HEK293T (cell line): ENCODE measurements at regions not wholly inside any gene's neighbourhood (a gene's known extent, or its start where the extent isn't known, plus 50 kb on each side); places are given as distances from the start of the nearest gene placed in this dataset.
"Not testable (repeated sequence)": the region's sequence is repeated elsewhere in the genome, so short reads cannot be mapped to it uniquely, and the experiment has no call there.

Experiments
- CTCF ChIA-PET: fragments of 350-600 bp; formaldehyde crosslinking; extraction: SDS; loops from one replicate; lab custom pipeline; 2021; ENCODE audit warnings: antibody characterized with exemption, inconsistent platforms; lab: Yijun Ruan, JAX
- POLR2A ChIA-PET: fragments of 350-600 bp; formaldehyde crosslinking; extraction: SDS; loops from one replicate; lab custom pipeline; 2020; ENCODE audit warnings: antibody characterized with exemption, inconsistent platforms; lab: Yijun Ruan, JAX
- DNase-seq: peaks from one replicate; pipeline ENCODE4 v3.0.0; 2012; ENCODE audit warnings: mixed read lengths; ENCODE audit errors: extremely low spot score
- ARNT ChIP-seq: fragments of 450-650 bp; IDR thresholded peaks from 2 replicates; pipeline ENCODE4 v1.6.1; 2017; ENCODE audit warnings: mild to moderate bottlenecking
- BHLHE40 ChIP-seq: fragments of 450-650 bp; IDR thresholded peaks from 2 replicates; pipeline ENCODE4 v1.6.1; 2016; ENCODE audit warnings: mild to moderate bottlenecking, moderate library complexity, borderline replicate concordance
- CTBP1 ChIP-seq: fragments of 450-650 bp; IDR thresholded peaks from 2 replicates; pipeline ENCODE4 v1.6.1; 2016; ENCODE audit warnings: borderline replicate concordance
- ELF4 ChIP-seq: fragments of 450-650 bp; IDR thresholded peaks from 2 replicates; pipeline ENCODE4 v1.6.1; 2017; ENCODE audit warnings: antibody characterized with exemption
- FOXA1 ChIP-seq: fragments of 450-650 bp; IDR thresholded peaks from 2 replicates; pipeline ENCODE4 v1.6.1; 2016; ENCODE audit warnings: mild to moderate bottlenecking
- FOXK2 ChIP-seq: fragments of 450-650 bp; IDR thresholded peaks from 2 replicates; pipeline ENCODE4 v1.6.1; 2016; ENCODE audit warnings: mild to moderate bottlenecking
- FOXM1 ChIP-seq: fragments of 450-650 bp; IDR thresholded peaks from 2 replicates; pipeline ENCODE4 v1.6.1; 2017; ENCODE audit warnings: mild to moderate bottlenecking, borderline replicate concordance
- HDGF ChIP-seq: fragments of 450-650 bp; IDR thresholded peaks from 2 replicates; pipeline ENCODE4 v1.6.1; 2017; ENCODE audit warnings: antibody characterized with exemption, borderline replicate concordance
- L3MBTL2 ChIP-seq: fragments of 450-650 bp; conservative IDR thresholded peaks from 2 replicates; pipeline ENCODE4 v1.6.1; 2016; ENCODE audit warnings: mild to moderate bottlenecking
- LEF1 ChIP-seq: fragments of 450-650 bp; IDR thresholded peaks from 2 replicates; pipeline ENCODE4 v1.6.1; 2017; ENCODE audit warnings: mild to moderate bottlenecking, borderline replicate concordance
- NFRKB ChIP-seq: fragments of 450-650 bp; IDR thresholded peaks from 2 replicates; pipeline ENCODE4 v1.6.1; 2016; ENCODE audit warnings: mild to moderate bottlenecking, moderate library complexity
- PKNOX1 ChIP-seq: fragments of 450-650 bp; IDR thresholded peaks from 2 replicates; pipeline ENCODE4 v1.6.1; 2016
- SP1 ChIP-seq: fragments of 450-650 bp; IDR thresholded peaks from 2 replicates; pipeline ENCODE4 v1.6.1; 2017
- SUZ12 ChIP-seq: fragments of 450-650 bp; IDR thresholded peaks from 2 replicates; pipeline ENCODE4 v1.6.1; 2016; ENCODE audit warnings: mild to moderate bottlenecking
- TARDBP ChIP-seq: fragments of 450-650 bp; IDR thresholded peaks from 2 replicates; pipeline ENCODE4 v1.6.1; 2016
- ZNF384 ChIP-seq: fragments of 450-650 bp; IDR thresholded peaks from 2 replicates; pipeline ENCODE4 v1.6.1; 2016

DNA sequence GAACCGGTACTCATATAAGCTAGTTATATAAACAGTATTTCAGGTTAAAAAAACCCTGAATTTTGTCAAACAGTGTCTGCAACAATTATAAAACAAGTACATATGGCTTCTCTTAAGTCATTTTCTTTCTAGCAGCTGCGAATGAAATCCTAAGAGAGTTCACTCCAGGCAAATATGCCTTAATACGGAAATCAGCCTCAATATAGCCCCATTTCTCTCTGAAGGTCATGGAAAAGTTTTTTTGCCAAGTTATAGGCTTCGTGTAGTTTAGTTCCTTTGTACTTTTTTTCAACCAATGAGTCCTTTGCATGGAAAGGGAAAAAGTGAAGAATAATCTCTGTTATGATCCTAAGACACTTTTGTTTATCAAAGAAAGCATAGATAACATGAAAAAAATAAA, 848.0 kb upstream of the ACO1 start:
- DNase-seq: no peak
- CTCF ChIA-PET: no interaction called here
- POLR2A ChIA-PET: no interaction called here
- TF ChIP-seq ELF4 (no peak), FOXK2 (no peak), NFRKB (no peak), PKNOX1 (no peak), SUZ12 (no peak), CTBP1 (no peak), ARNT (no peak), SP1 (no peak), L3MBTL2 (no peak), BHLHE40 (no peak), ZNF384 (no peak), TARDBP (no peak), FOXM1 (no peak), LEF1 (no peak), FOXA1 (no peak)

DNA sequence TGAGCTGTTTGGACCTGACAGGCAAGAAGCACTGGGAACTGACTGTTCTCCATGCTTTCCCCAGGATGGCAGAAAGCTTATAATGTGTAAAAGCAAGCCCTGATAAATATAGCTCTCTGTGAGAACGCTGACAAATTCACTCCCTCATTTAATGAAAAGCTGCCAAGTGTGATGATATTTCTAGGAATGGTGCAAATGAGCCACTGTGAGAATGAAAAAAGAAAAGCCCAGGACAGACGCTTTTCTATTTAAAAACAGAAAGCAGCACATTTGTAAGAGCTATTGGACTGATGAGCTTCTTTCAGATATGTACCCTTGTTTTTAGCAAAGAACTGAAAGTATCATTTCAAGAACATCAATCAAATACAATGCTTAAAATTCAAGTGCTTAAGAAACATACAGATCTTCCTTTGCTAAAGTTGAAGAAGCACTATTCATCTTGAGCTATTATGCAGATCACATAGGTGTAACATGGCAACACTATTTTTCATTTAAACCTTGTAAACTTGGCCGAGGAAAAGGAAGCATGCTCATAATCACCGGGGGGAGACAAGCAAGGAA, 842.6 kb upstream of the ACO1 start:
- ChIA-PET CTCF (interaction anchor here (0.6 kb wide), 1 partner anchor 1040 kb away, joined by 3 read pairs; no protein-coding TSS in a partner anchor), POLR2A (no interaction called here)
- no peak for TF ChIP-seq FOXM1
- no peak for TF ChIP-seq NFRKB
- no peak for TF ChIP-seq FOXA1
- DNase-seq: no peak

GRCh38 chr9:31542384-31543055, 841.9 kb upstream of the ACO1 start:
- no peak for TF ChIP-seq SUZ12
- no peak for TF ChIP-seq HDGF
- no peak for TF ChIP-seq L3MBTL2
- TF ChIP-seq FOXA1: no peak
- no peak for TF ChIP-seq BHLHE40
- TF ChIP-seq SP1: no peak
- no peak for TF ChIP-seq ELF4
- no peak for TF ChIP-seq NFRKB
- no peak for TF ChIP-seq LEF1
- POLR2A ChIA-PET: no interaction called here
- CTCF ChIA-PET: interaction anchor here (0.6 to 0.7 kb wide), 2 partner anchors 58 to 1039 kb away, joined by 3 read pairs; no protein-coding TSS in a partner anchor
- DNase-seq: peak; percentile 16

DNA sequence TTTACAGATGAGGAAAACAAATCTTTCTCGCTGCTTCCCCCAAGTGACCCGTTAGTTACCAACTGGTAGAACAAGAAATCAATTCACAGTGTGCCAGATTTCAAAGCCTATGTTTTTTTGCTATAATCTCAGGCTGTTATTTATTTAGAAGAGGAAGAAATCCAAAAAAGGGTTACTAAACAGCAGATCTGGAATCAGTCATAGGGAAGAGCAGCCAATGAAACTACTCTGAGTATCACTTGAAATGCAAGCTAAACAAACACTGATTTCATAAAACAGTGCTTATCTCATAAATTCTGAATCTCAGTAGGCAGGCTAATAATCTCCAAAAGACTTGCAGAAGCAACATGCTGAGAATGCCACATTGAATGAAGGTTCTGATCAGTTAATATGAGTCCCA, 829.5 kb upstream of the ACO1 start:
- POLR2A ChIA-PET: no interaction called here
- CTCF ChIA-PET: no interaction called here
- TF ChIP-seq FOXK2: no peak
- no peak for TF ChIP-seq TARDBP
- no peak for TF ChIP-seq HDGF
- no peak for TF ChIP-seq ELF4
- TF ChIP-seq BHLHE40: no peak
- TF ChIP-seq SUZ12: no peak
- TF ChIP-seq ARNT: no peak
- TF ChIP-seq PKNOX1: no peak
- TF ChIP-seq NFRKB: no peak
- TF ChIP-seq FOXM1: no peak
- TF ChIP-seq L3MBTL2: no peak
- no peak for TF ChIP-seq FOXA1
- TF ChIP-seq ZNF384: no peak
- TF ChIP-seq LEF1: no peak
- TF ChIP-seq CTBP1: no peak
- DNase-seq: no peak

DNA sequence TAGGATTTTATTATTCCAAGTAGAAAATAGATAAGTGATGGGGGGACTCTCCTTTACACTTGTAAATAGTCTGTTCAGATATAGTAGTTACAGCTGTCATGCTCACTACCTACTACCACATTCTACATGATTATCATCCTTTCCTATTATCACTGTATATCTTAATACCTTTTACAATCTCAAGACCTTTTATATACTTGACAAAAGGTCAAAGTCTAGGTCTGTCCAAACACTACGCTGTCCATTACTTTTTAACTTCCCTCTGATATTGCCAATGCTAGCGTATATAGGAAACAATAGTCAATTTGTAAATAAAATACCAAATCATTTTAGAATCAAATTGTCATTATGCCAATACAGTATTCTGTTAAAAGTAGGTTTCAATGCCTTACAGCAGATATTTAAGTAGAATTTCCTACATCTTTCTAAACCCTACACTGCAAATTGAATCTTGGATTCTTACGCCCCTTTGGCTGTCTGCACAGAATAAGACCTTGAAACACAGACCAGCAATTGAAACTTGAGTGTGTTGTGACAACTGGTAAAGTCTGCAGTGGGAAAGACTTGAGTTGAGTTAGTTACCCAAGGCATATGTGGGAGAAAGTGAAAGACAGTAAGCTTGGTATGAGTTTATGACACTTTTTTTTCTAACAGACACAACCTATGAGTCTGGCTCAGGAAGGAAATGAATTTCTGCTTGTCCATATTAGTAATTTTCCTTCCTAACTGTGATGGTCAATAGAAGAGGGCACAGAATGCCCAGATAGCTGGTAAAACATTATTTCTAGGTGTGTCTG, 827.6 kb upstream of the ACO1 start:
- DNase-seq: no peak
- CTCF ChIA-PET: interaction anchor here (0.6 kb wide), 1 partner anchor 148 kb away, joined by 3 read pairs; no protein-coding TSS in a partner anchor
- POLR2A ChIA-PET: no interaction called here
- TF ChIP-seq SUZ12: no peak
- TF ChIP-seq LEF1: no peak
- no peak for TF ChIP-seq L3MBTL2
- no peak for TF ChIP-seq ARNT

DNA sequence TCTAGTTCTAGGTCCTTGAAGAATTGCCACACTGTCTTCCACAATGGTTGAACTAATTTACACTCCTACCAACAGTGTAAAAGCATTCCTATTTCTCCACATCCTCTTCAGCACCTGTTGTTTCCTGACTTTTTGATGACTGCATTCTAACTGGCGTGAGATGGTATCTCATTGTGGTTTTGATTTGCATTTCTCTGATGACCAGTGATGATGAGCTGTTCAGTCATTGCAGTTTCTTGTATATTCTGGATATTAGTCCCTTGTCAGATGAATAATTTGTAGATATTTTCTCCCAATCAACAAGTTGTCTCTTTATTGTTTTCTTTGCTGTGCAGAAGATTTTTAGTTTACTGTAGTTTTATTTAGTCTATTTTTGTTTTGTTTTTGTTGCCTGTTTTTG, 812.3 kb upstream of the ACO1 start:
- CTCF ChIA-PET, DNase-seq: not testable (repeated sequence)

GRCh38 chr9:31573561-31573960, 810.9 kb upstream of the ACO1 start:
- CTCF ChIA-PET: no interaction called here
- DNase-seq: no peak
- POLR2A ChIA-PET: no interaction called here
- no peak for TF ChIP-seq L3MBTL2
- no peak for TF ChIP-seq ELF4
- TF ChIP-seq SP1: no peak
- TF ChIP-seq FOXA1: no peak
- TF ChIP-seq FOXK2: no peak
- no peak for TF ChIP-seq HDGF

More for the DNA sequence above, 812.3 kb upstream of the ACO1 start:
- POLR2A ChIA-PET: not testable (repeated sequence)
